ENCODE measurements at regions not wholly inside any gene's neighbourhood (a gene's known extent, or its start where the extent isn't known, plus 50 kb on each side); places are given as distances from the start of the nearest gene placed in this dataset.

- DNase-seq (ENCODE audit: low read depth, low spot score): no peak
- POLR2A ChIA-PET: no interaction called here
- H3K4me3 ChIP-seq (ENCODE audit: low read depth, low read length): no peak overlapping the region
- no peak for TF ChIP-seq CTCF (IDR thresholded peaks at IDR 0.05; ENCODE audit: insufficient read depth, low read length, missing control alignments)
- CTCF ChIA-PET: interaction anchor here (6.8 kb wide), 1 partner anchor 14 kb away, joined by 52 read pairs; no protein-coding TSS in a partner anchor
Observed at GRCh38 chr7:131873581-131873980, 317.2 kb upstream of the PODXL start.

- H3K4me3 ChIP-seq (ENCODE audit: low read depth, low read length): no peak overlapping the region
- no peak for DNase-seq (ENCODE audit: low read depth, low spot score)
- CTCF ChIA-PET: interaction anchor here (6.8 kb wide), 1 partner anchor 10 kb away, joined by 52 read pairs; no protein-coding TSS in a partner anchor
- TF ChIP-seq CTCF (IDR thresholded peaks at IDR 0.05; ENCODE audit: insufficient read depth, low read length, missing control alignments): no peak
- POLR2A ChIA-PET: no interaction called here
Observed at GRCh38 chr7:131869986-131870385, 313.6 kb upstream of the PODXL start.

- ChIA-PET CTCF (interaction anchor here (1.2 to 6.8 kb wide), 2 partner anchors 10 kb away, joined by 4 to 52 read pairs; no protein-coding TSS in a partner anchor), POLR2A (interaction anchor here (0.6 kb wide), 1 partner anchor 13 kb away, joined by 3 read pairs; no protein-coding TSS in a partner anchor)
- no peak for TF ChIP-seq CTCF (IDR thresholded peaks at IDR 0.05; ENCODE audit: insufficient read depth, low read length, missing control alignments)
- no peak overlapping the region for H3K4me3 ChIP-seq (ENCODE audit: low read depth, low read length)
- DNase-seq (ENCODE audit: low read depth, low spot score): no peak
Observed at GRCh38 chr7:131869169-131869844, 312.9 kb upstream of the PODXL start.

- TF ChIP-seq CTCF (IDR thresholded peaks at IDR 0.05; ENCODE audit: insufficient read depth, low read length, missing control alignments): no peak
- POLR2A ChIA-PET: no interaction called here
- H3K4me3 ChIP-seq (ENCODE audit: low read depth, low read length): no peak overlapping the region
- DNase-seq (ENCODE audit: low read depth, low spot score): no peak
- CTCF ChIA-PET: interaction anchor here (6.8 kb wide), 1 partner anchor 8 kb away, joined by 52 read pairs; no protein-coding TSS in a partner anchor
Observed at GRCh38 chr7:131867461-131867860, 311.0 kb upstream of the PODXL start.

GRCh38 chr7:131865911-131866310 is 309.5 kb upstream of the PODXL start:
- ChIA-PET CTCF (interaction anchor here (1.4 kb wide), 1 partner anchor 79 kb away, joined by 8 read pairs; no protein-coding TSS in a partner anchor), POLR2A (no interaction called here)
- no peak for DNase-seq (ENCODE audit: low read depth, low spot score)
- no peak for TF ChIP-seq CTCF (IDR thresholded peaks at IDR 0.05; ENCODE audit: insufficient read depth, low read length, missing control alignments)
- H3K4me3 ChIP-seq (ENCODE audit: low read depth, low read length): no peak overlapping the region

GRCh38 chr7:131861620-131862346 is 305.4 kb upstream of the PODXL start:
- DNase-seq (ENCODE audit: low read depth, low spot score): peak; percentile 40
- H3K4me3 ChIP-seq (ENCODE audit: low read depth, low read length): no peak overlapping the region
- ChIA-PET CTCF (interaction anchor here (0.5 to 8.2 kb wide), 25 partner anchors 8 to 719 kb away, joined by 3 to 118 read pairs (median 5); no protein-coding TSS in a partner anchor), POLR2A (interaction anchor here (0.5 to 0.8 kb wide), 3 partner anchors 33 to 865 kb away, joined by 3 read pairs; no protein-coding TSS in a partner anchor)
- TF ChIP-seq CTCF (IDR thresholded peaks at IDR 0.05; ENCODE audit: insufficient read depth, low read length, missing control alignments): peak; percentile 18

All from AG04449 (cell line).